KBM-7 (cell line): ENCODE measurements at regions not wholly inside any gene's neighbourhood (a gene's known extent, or its start where the extent isn't known, plus 50 kb on each side); places are given as distances from the start of the nearest gene placed in this dataset.
"Not testable (repeated sequence)": the region's sequence is repeated elsewhere in the genome, so short reads cannot be mapped to it uniquely, and the experiment has no call there.

ENCODE experiments used
- DNase-seq: peaks from one replicate; pipeline ENCODE4 v3.0.0-alpha.2; 2015
- in situ Hi-C: fragments of 300-500 bp; cut with MboI; formaldehyde crosslinking; loops from 2 replicates; pipeline ENCODE4 v1.14.3; 2020; ENCODE audit warnings: low sequenced_read_pairs, low pct_unique_long_range_greater_than_20kb, mixed read lengths

GRCh38 chr15:87572381-87572910, 684.1 kb downstream of the NTRK3 start:
- in situ Hi-C loops, result no loop called here
- DNase-seq, result no peak

GRCh38 chr15:87570206-87570605, 686.3 kb downstream of the NTRK3 start:
- DNase-seq, result no peak
- in situ Hi-C loops, result no loop called here

- in situ Hi-C loops, result no loop called here
- no peak for DNase-seq
These were observed 687.0 kb downstream of the NTRK3 start for GRCh38 chr15:87569581-87569980.

- no peak for DNase-seq
- in situ Hi-C loops, result no loop called here
These were observed 689.0 kb downstream of the NTRK3 start for GRCh38 chr15:87567406-87568030.

- in situ Hi-C loops, result no loop called here
- no peak for DNase-seq
These were observed 690.3 kb downstream of the NTRK3 start for GRCh38 chr15:87566236-87566635.

GRCh38 chr15:87564681-87565080, 691.9 kb downstream of the NTRK3 start:
- in situ Hi-C loops, result no loop called here
- no peak for DNase-seq

- in situ Hi-C loops, result no loop called here
These were observed 692.7 kb downstream of the NTRK3 start for GRCh38 chr15:87563869-87564268.

GRCh38 chr15:87562203-87562602, 694.3 kb downstream of the NTRK3 start:
- in situ Hi-C loops, result no loop called here
- DNase-seq, result no peak

More at GRCh38 chr15:87563869-87564268, 692.7 kb downstream of the NTRK3 start:
- no peak for DNase-seq

- DNase-seq, result no peak
- in situ Hi-C loops, result no loop called here
These were observed 694.9 kb downstream of the NTRK3 start for GRCh38 chr15:87561641-87562040.

GRCh38 chr15:87557881-87558280, 698.7 kb downstream of the NTRK3 start:
- in situ Hi-C loops, result no loop called here
- no peak for DNase-seq

GRCh38 chr15:87556886-87557285, 699.7 kb downstream of the NTRK3 start:
- DNase-seq, result no peak
- in situ Hi-C loops, result no loop called here

GRCh38 chr15:87549860-87550259, 706.7 kb downstream of the NTRK3 start:
- no peak for DNase-seq
- in situ Hi-C loops, result no loop called here

- no peak for DNase-seq
- in situ Hi-C loops, result no loop called here
These were observed 707.2 kb downstream of the NTRK3 start for GRCh38 chr15:87549296-87549695.

- DNase-seq, in situ Hi-C loops: not testable (repeated sequence)
These were observed 707.9 kb downstream of the NTRK3 start for GRCh38 chr15:87548590-87548989.

- in situ Hi-C loops, result no loop called here
- no peak for DNase-seq
These were observed 708.9 kb downstream of the NTRK3 start for GRCh38 chr15:87547470-87548181.

- no peak for DNase-seq
- in situ Hi-C loops, result loop anchor here (10.0 kb wide), 1 partner anchor 56 kb away; no protein-coding TSS in a partner anchor
These were observed 718.2 kb downstream of the NTRK3 start for GRCh38 chr15:87538327-87538834.

GRCh38 chr15:87537295-87537694, 719.2 kb downstream of the NTRK3 start:
- in situ Hi-C loops, result loop anchor here (10.0 kb wide), 1 partner anchor 58 kb away; no protein-coding TSS in a partner anchor
- no peak for DNase-seq

- DNase-seq, result not testable (repeated sequence)
- in situ Hi-C loops, result loop anchor here (10.0 kb wide), 1 partner anchor 61 kb away; no protein-coding TSS in a partner anchor
These were observed 722.9 kb downstream of the NTRK3 start for GRCh38 chr15:87533637-87534036.

- in situ Hi-C loops, result no loop called here
These were observed 727.7 kb downstream of the NTRK3 start for GRCh38 chr15:87528873-87529272.

GRCh38 chr15:87527875-87528274, 728.7 kb downstream of the NTRK3 start:
- DNase-seq, result no peak
- in situ Hi-C loops, result no loop called here

More at GRCh38 chr15:87528873-87529272, 727.7 kb downstream of the NTRK3 start:
- no peak for DNase-seq
